ENCODE measurements at regions not wholly inside any gene's neighbourhood (a gene's known extent, or its start where the extent isn't known, plus 50 kb on each side); places are given as distances from the start of the nearest gene placed in this dataset.
"Not testable (repeated sequence)": the region's sequence is repeated elsewhere in the genome, so short reads cannot be mapped to it uniquely, and the experiment has no call there.

DNA sequence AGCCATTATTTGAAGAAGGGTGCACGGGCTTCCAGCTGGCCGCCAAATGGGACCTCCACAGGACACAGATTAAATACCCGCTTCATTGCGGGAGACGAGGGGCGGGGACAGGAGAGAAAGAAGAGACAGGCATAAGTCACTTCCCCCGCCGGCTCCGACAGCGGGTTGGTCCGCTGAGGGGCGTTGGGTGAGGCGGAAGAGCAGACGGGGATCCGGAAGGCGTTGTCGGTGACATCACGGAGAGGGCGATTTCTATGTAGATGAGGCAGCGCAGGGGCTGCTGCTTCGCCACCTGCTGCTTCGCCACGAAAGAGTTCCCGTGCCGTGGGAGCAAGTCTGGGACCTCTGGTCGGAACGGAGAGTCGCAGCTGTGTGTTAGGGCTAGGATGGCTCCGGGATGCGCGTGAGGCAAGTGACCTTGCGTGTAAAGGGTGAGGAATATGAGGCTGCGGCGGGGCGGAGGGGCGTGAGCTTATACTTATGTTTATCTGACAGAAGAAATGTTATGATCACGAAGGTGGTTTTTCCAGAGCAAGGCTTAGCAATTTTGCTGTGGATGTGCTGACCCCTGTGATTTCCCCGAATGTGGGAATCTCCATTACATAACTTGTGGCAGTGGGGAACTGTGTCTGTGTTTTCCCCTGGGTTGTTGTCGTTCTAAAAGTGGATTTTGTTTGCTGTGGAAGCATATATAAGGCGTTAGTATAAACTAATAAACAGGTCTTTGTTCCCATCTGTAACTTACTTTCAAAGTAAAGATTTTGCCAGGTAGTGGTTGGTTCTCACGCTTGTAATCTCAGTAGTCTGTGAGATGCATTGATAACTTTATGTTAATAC is 52.9 kb downstream of the PPIAL4C start (continued):
- TF ChIP-seq ASH1L (IDR thresholded peaks at IDR 0.05; ENCODE audit: borderline replicate concordance, low read depth, partially characterized antibody) (peak; percentile 62), FOXM1 (IDR thresholded peaks at IDR 0.05; ENCODE audit: low read depth) (0 out of 2 replicates have a peak, but pooled peaks have one; percentile 22), ATF7 (IDR thresholded peaks at IDR 0.05) (peak; percentile 95), ZBED1 (IDR thresholded peaks at IDR 0.05) (peak; percentile 99), ZC3H11A (IDR thresholded peaks at IDR 0.05; ENCODE audit: low read depth, low read length) (peak; percentile 60; the same call in 1 of the 2 replicates), CCNT2 (IDR thresholded peaks at IDR 0.05; ENCODE audit: borderline replicate concordance, extremely low read depth, insufficient read length, low read depth, low read length) (peak; percentile 32), ZNF586 (CRISPR knock-in tag; conservative IDR thresholded peaks at IDR 0.05) (peak; percentile 94), SP1 (CRISPR knock-in tag; IDR thresholded peaks at IDR 0.05) (peak; percentile 87), KHSRP (IDR thresholded peaks at IDR 0.05) (peak; percentile 80), GABPB2 (CRISPR knock-in tag; conservative IDR thresholded peaks at IDR 0.05) (peak; percentile 96), SMARCA4 (IDR thresholded peaks at IDR 0.05) (0 out of 2 replicates have a peak, but pooled peaks have one; percentile 18), CBX3 (IDR thresholded peaks at IDR 0.05; ENCODE audit: borderline replicate concordance in 1 of 2, low read length in 2 of 2) (peak in 1 of 2 experiments; percentile 86; a peak in 2 of 3 replicates), ESRRA (IDR thresholded peaks at IDR 0.05; ENCODE audit: borderline replicate concordance, low read depth) (0 out of 2 replicates have a peak, but pooled peaks have one; percentile 47), ZNF764 (CRISPR knock-in tag; IDR thresholded peaks at IDR 0.05; ENCODE audit: low read depth) (peak; percentile 93), MTA2 (IDR thresholded peaks at IDR 0.05; ENCODE audit: low read depth) (peak; percentile 51; the same call in 1 of the 2 replicates)
- TF ChIP-seq FOXM1 (CRISPR knock-in tag; IDR thresholded peaks at IDR 0.05; ENCODE audit: low read depth) = not testable (repeated sequence)
- TF ChIP-seq, protein P1, sequence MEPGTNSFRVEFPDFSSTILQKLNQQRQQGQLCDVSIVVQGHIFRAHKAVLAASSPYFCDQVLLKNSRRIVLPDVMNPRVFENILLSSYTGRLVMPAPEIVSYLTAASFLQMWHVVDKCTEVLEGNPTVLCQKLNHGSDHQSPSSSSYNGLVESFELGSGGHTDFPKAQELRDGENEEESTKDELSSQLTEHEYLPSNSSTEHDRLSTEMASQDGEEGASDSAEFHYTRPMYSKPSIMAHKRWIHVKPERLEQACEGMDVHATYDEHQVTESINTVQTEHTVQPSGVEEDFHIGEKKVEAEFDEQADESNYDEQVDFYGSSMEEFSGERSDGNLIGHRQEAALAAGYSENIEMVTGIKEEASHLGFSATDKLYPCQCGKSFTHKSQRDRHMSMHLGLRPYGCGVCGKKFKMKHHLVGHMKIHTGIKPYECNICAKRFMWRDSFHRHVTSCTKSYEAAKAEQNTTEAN (CRISPR knock-in tag; IDR thresholded peaks at IDR 0.05) = 0 out of 2 replicates have a peak, but pooled peaks have one; percentile 40
- TF ChIP-seq, protein P2, sequence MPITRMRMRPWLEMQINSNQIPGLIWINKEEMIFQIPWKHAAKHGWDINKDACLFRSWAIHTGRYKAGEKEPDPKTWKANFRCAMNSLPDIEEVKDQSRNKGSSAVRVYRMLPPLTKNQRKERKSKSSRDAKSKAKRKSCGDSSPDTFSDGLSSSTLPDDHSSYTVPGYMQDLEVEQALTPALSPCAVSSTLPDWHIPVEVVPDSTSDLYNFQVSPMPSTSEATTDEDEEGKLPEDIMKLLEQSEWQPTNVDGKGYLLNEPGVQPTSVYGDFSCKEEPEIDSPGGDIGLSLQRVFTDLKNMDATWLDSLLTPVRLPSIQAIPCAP (CRISPR knock-in tag; IDR thresholded peaks at IDR 0.05; ENCODE audit: borderline replicate concordance) = peak; percentile 75; the same call in 1 of the 2 replicates
- TF ChIP-seq, protein P3, sequence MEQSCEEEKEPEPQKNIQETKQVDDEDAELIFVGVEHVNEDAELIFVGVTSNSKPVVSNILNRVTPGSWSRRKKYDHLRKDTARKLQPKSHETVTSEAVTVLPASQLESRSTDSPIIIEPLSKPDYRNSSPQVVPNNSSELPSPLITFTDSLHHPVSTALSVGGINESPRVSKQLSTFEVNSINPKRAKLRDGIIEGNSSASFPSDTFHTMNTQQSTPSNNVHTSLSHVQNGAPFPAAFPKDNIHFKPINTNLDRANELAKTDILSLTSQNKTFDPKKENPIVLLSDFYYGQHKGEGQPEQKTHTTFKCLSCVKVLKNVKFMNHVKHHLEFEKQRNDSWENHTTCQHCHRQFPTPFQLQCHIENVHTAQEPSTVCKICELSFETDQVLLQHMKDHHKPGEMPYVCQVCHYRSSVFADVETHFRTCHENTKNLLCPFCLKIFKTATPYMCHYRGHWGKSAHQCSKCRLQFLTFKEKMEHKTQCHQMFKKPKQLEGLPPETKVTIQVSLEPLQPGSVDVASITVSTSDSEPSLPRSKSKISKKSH (CRISPR knock-in tag; IDR thresholded peaks at IDR 0.05) = peak; percentile 83; the same call in 1 of the 2 replicates
- TF ChIP-seq, protein P4, sequence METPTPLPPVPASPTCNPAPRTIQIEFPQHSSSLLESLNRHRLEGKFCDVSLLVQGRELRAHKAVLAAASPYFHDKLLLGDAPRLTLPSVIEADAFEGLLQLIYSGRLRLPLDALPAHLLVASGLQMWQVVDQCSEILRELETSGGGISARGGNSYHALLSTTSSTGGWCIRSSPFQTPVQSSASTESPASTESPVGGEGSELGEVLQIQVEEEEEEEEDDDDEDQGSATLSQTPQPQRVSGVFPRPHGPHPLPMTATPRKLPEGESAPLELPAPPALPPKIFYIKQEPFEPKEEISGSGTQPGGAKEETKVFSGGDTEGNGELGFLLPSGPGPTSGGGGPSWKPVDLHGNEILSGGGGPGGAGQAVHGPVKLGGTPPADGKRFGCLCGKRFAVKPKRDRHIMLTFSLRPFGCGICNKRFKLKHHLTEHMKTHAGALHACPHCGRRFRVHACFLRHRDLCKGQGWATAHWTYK (CRISPR knock-in tag; IDR thresholded peaks at IDR 0.05) = peak; percentile 95
- TF ChIP-seq, protein P5, sequence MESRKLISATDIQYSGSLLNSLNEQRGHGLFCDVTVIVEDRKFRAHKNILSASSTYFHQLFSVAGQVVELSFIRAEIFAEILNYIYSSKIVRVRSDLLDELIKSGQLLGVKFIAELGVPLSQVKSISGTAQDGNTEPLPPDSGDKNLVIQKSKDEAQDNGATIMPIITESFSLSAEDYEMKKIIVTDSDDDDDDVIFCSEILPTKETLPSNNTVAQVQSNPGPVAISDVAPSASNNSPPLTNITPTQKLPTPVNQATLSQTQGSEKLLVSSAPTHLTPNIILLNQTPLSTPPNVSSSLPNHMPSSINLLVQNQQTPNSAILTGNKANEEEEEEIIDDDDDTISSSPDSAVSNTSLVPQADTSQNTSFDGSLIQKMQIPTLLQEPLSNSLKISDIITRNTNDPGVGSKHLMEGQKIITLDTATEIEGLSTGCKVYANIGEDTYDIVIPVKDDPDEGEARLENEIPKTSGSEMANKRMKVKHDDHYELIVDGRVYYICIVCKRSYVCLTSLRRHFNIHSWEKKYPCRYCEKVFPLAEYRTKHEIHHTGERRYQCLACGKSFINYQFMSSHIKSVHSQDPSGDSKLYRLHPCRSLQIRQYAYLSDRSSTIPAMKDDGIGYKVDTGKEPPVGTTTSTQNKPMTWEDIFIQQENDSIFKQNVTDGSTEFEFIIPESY (CRISPR knock-in tag; IDR thresholded peaks at IDR 0.05) = 0 out of 2 replicates have a peak, but pooled peaks have one; percentile 29

Data from K562 (cell line).